ENCODE measurements at regions not wholly inside any gene's neighbourhood (a gene's known extent, or its start where the extent isn't known, plus 50 kb on each side); places are given as distances from the start of the nearest gene placed in this dataset.
A peak's percentile ranks its signal among the peaks of the same experiment; 100 is the strongest.

GRCh38 chr15:69586721-69587120, 134.1 kb downstream of the RPLP1 start:
- no peaks in the 10 kb centered on the region for H3K36me3 ChIP-seq
- no peak for TF ChIP-seq CTCF (IDR thresholded peaks at IDR 0.05; ENCODE audit: low read depth, low read length)
- DNase-seq, result no peak
- no peak overlapping the region for H3K4me3 ChIP-seq (ENCODE audit: low read depth, low read length)
- H3K9me3 ChIP-seq, result no peaks in the 10 kb centered on the region
- no peaks in the 10 kb centered on the region for H3K27me3 ChIP-seq
- no peaks in the 10 kb centered on the region for H3K4me1 ChIP-seq

GRCh38 chr15:69587723-69588426, 135.3 kb downstream of the RPLP1 start:
- Histone ChIP-seq H3K4me3 (ENCODE audit: low read depth, low read length) (no peak overlapping the region), H3K9me3 (no peaks in the 10 kb centered on the region), H3K36me3 (no peaks in the 10 kb centered on the region), H3K27me3 (no peaks in the 10 kb centered on the region), H3K4me1 (no peaks in the 10 kb centered on the region)
- TF ChIP-seq CTCF (IDR thresholded peaks at IDR 0.05; ENCODE audit: low read depth, low read length), result no peak
- DNase-seq, result no peak

DNA sequence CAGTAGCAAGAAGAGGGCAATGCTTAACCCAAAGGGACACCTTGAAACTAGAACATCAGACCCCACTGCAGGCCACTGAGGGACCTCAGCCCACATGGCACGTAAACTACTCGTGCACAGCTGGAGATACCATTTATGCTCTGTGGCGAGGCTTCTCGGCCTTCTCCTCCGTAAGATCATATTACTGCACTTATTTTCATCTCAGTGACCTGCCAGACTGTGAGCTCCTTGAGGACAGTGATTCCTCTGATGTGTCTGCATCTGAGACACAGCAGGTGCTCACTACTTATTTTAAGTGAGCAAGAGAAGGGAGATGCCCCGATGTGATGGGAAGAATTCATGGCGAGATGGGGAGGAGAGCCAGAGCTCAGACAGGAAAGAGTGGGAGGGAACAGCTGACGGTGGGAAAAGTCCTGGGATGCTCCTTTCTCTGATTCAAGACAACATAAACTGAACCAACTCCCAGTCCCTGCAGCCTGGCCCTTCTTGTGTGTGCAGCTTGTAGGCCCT, 137.6 kb downstream of the RPLP1 start:
- H3K9me3 ChIP-seq, result no peaks in the 10 kb centered on the region
- DNase-seq, result no peak
- H3K4me3 ChIP-seq (ENCODE audit: low read depth, low read length), result no peak overlapping the region
- H3K4me1 ChIP-seq, result no peaks in the 10 kb centered on the region
- no peak for TF ChIP-seq CTCF (IDR thresholded peaks at IDR 0.05; ENCODE audit: low read depth, low read length)
- H3K36me3 ChIP-seq, result no peaks in the 10 kb centered on the region
- H3K27me3 ChIP-seq, result no peaks in the 10 kb centered on the region

GRCh38 chr15:69590932-69591524, 138.4 kb downstream of the RPLP1 start:
- no peak for DNase-seq
- no peak for TF ChIP-seq CTCF (IDR thresholded peaks at IDR 0.05; ENCODE audit: low read depth, low read length)
- Histone ChIP-seq H3K36me3 (no peaks in the 10 kb centered on the region), H3K4me1 (no peaks in the 10 kb centered on the region), H3K27me3 (no peaks in the 10 kb centered on the region), H3K9me3 (no peaks in the 10 kb centered on the region), H3K4me3 (ENCODE audit: low read depth, low read length) (no peak overlapping the region)

DNA sequence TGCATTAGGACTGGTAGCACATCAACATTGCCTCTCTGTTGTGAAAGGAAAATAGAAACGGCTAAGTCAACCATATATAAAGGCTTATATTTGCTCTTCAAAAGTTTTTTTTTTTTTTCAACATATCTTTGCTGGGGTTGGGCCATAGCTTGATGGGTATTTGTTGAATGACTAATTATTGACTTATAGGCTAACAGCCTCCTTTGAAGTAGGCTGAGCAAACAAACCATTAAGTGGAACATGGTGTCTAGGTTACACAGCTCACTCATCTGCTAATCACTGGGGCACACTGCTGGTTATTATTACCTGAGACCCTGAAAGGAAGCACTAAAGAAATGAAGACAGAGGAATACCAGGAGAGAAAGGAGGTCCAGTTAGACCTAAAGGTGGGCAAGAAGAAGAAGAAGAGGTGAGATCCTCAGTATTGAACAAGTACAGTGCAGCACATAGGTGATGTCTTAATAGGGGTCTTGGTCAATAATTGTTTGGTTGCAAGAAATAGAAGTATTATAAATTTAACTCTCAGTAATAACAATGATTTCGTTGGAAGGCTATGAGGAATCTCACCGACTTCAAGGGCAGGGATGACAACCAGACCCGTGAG, 139.4 kb downstream of the RPLP1 start:
- no peaks in the 10 kb centered on the region for H3K36me3 ChIP-seq
- H3K4me1 ChIP-seq, result no peaks in the 10 kb centered on the region
- H3K9me3 ChIP-seq, result no peaks in the 10 kb centered on the region
- DNase-seq, result no peak
- no peaks in the 10 kb centered on the region for H3K27me3 ChIP-seq
- no peak overlapping the region for H3K4me3 ChIP-seq (ENCODE audit: low read depth, low read length)
- TF ChIP-seq CTCF (IDR thresholded peaks at IDR 0.05; ENCODE audit: low read depth, low read length), result no peak

GRCh38 chr15:69592954-69593353, 140.3 kb downstream of the RPLP1 start:
- TF ChIP-seq CTCF (IDR thresholded peaks at IDR 0.05; ENCODE audit: low read depth, low read length), result 0 out of 2 replicates have a peak, but pooled peaks have one; percentile 14
- H3K36me3 ChIP-seq, result no peaks in the 10 kb centered on the region
- H3K9me3 ChIP-seq, result no peaks in the 10 kb centered on the region
- H3K27me3 ChIP-seq, result no peaks in the 10 kb centered on the region
- no peak overlapping the region for H3K4me3 ChIP-seq (ENCODE audit: low read depth, low read length)
- no peaks in the 10 kb centered on the region for H3K4me1 ChIP-seq
- no peak for DNase-seq

Measured in BE2C (cell line).